ENCODE measurements at regions not wholly inside any gene's neighbourhood (a gene's known extent, or its start where the extent isn't known, plus 50 kb on each side); places are given as distances from the start of the nearest gene placed in this dataset.

DNA sequence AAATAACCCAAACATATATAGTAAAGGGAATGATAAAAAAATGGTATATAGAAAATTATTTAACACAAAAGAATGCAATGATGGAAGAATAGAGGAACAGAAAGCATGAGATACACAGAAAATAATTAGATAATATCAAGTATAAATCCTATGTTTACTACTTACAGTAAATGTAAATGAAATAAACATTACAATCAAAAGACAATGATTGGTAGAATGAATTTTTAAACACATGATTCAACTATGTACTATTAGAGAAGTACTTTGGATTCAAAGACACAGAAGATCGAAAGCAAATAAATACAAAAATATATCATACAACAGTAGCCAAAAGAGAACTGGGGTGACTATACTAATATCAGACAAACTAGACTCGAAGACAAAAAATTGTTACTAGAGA, 97.6 kb upstream of the PARD3B start:
- DNase-seq, result no peak

DNA sequence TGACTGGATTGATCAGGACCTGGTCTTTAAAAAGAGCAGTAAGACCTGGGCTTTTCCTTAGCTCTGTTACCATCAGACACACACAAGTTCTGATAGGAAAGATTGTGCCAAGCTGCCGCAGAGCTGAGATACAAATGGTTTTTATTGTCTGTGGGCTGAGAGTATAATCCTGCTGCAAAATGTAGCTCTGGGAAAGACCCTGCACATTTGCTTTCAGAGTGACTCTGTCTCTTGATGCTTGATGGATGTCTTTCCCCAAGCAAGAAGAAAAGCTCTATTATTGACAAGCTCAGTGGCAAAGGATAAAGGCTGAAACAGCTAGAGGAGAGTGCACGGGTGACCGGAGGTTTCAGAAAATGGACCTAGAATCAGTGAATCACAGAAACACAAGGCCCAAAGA, 95.3 kb upstream of the PARD3B start:
- DNase-seq, result no peak

DNA sequence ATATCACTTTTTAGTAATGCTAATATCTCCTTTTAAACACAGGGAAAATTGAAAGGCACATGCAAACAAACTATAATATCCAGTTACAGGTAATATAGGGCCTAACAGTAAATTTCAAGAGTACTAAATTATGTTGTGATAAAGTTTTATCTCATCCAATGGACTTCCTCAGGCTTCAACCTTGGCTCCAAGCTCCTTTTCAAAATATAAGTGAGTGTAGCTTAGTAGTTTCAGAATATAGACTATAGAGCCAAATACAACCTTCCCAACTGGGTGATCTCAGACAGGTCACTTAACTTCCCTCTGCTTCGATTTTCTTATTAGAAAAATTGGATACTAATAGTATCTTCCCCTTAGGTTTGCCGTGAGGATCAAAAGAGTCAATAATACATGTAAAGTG, 93.5 kb upstream of the PARD3B start:
- no peak for DNase-seq

DNA sequence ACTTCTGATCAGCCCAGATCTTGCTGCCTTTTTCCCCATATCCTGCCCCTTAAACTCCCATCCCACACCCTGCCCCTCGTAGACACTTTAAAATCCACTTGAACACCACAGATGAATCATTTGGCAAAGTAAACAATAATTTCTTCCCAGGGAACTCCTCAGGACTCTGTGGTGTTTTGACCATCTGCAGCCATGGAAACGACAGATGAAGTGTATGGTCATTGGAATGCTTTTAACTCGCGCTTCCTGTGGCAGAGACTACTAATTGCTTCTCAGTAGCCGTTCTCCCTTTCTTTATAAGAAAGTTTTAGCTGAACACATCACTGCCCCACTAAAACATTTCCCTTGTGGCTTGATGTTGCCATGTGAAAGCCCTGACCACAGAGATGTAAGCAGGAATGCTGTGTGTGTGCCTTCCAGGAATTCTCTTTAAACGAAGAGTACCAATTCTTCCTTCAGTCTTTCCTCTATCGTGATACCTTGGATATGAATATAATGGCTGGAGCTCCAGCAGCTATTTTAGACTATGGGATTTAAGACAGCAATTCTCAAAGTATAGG, 92.7 kb upstream of the PARD3B start:
- DNase-seq, result no peak

DNA sequence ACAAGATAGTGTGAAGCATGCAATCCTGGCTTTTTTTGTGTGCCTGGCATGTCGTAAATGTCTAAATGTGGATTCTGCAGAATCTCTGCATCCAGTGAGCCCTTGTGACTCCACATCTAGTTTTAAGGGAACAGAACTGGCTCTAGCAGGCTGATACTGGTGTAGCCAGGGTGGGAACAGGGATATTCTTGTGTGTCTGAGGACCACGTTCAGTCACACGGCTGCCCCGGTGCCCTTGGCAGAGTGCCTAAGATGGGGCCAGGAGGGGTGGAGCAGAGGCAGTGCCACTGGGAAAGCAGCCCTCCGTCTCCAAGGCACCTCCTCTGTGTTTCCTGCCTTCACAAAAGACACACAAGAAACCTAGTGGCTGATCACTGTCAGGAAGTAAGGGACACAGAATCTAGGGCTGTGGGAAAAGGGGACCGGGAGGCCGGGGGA, 91.5 kb upstream of the PARD3B start:
- DNase-seq, result no peak

DNA sequence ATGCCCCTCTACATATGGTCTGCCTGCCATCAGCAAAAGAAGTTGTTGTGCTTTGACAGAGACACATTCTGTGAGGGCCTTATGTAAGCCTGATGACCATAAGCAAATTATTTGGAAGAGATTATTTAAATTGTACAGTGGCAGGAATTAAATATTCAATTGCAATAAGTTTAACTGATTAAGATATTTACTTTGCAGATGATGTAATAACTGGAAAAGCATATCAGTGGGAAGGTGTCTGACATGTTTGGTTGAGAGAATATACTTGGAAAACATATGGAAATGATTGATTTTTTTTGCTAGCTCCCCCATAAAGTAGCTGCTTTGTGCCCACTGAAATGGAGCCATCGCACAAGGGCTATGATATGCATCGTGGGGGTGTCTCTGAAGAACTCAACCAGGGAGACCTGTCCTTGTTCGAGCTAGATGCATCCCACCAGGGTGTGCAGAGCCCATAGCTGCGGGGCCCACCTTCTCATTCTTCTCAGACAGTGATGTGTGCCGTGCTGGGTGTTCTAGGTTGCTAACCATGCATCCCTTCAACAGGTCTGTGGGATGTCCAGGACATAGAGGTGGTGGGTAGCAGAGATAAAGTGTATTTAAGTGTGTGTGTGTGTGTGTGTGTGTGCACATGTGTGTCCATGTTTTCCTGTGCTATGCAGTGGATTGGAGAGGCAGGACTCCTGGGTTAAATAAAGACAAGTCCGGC, 90.4 kb upstream of the PARD3B start:
- DNase-seq, result no peak

DNA sequence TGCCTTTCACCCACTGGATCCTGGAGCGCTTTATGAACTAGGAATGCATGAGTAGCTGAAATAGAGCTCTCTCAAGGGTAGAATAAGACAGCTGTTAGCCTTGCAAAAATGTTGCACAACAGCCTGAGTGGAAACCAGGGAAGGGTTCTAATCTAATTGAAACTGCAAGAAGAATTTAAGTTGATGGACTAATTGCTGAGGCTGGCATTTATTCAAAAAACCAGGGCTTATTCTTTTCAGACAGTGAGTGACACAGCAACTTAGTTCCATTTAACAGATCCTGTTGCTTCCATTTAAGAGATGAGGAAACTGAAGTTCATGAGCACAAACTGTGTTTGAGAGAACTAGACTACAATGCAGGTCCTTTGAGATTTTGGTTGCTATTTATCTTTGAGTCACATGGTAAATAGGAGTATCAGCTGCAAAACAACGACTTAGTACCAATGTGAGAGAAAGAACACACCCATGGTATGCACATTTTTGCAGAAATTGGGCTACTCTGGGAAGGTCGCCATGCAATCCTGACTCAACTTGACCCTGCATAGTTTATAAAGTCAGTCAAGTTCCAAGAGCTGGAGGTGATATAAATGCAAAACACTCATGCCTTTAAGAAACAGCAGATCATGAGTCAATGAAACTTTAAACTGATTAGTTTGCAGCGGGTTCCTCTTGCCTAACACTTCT, 76.4 kb upstream of the PARD3B start:
- no peak for DNase-seq

DNA sequence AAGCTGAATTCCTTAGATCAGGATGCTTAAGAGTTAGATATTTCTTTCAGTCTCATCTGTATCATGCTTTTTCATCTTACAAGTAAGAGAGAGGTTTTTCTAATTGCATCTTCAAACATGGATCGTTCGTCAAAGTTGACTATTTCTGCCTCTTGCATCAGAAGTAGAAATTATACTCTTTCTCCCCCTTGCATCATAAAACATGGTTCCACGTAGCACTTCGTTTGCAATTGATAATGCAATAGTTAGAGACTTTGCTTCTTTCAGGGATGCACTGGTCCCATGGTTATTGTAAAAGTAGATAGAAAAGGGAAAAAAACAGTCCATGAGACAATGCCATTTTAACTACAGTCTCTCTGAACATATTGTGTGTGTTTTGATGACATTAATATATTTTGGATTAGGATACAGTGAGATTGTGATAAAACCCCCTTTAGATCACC, 75.1 kb upstream of the PARD3B start:
- no peak for DNase-seq

DNA sequence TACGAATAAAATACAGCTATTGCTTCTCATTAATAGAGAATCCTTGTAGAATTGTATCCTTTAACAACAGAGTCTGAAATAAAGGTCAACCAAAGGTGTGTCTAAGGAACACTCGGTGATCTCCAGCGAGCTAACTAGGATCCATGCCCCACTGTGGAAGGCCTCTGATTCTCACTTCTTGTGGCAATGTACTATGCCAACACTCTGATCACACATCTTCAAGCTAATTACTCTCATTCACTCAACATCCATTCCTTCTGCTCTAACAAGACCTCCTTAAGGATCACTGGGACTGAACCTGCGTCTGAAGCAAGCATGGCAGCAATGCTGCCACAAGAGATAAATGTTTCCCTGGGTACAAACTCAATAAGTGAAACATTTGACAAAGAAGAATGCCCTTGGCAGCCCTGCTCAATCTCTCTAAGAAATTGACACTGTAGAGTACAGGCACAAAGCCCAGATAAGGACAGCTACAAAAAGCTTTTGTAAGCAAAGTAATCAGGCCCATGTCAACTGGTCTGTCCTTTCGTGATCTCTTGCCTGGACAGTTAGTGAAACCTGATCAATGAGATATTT, 74.6 kb upstream of the PARD3B start:
- no peak for DNase-seq

DNA sequence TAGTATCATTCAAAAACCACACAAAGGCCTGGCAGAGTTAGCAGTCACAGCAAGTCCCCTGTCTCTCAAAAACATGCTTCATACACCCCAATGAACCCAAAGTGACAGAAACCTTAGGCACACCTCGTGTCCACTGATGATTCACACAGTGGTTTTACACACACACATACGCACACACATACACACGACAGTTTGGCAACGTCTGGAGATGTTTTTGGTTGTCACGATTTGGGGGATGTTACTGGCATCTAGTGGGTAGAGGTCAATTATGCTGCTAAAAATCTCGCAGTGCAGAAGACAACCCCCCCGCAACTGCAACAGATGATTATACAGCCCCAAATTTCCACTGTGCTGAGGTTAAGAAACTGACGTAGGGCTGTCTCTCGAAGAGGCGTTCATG, 72.9 kb upstream of the PARD3B start:
- no peak for DNase-seq

DNA sequence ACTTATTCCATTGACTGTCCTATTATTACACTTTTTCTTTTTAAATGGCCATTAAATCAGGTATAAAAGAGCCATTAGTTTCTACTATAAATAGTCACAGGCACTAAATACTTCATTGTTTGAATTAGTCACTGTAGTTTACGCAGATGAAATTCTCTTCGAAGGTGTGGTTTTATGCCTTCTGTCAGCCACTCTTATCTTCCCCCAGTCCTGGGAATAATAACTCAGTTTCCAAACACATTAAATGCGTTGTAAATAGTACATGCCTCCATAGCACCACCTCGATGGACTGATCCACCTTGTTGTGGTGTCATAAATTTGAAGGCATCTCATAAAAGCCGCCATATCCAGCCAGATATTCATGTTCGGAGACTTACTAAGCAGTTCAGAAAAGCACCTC, 72.1 kb upstream of the PARD3B start:
- no peak for DNase-seq

DNA sequence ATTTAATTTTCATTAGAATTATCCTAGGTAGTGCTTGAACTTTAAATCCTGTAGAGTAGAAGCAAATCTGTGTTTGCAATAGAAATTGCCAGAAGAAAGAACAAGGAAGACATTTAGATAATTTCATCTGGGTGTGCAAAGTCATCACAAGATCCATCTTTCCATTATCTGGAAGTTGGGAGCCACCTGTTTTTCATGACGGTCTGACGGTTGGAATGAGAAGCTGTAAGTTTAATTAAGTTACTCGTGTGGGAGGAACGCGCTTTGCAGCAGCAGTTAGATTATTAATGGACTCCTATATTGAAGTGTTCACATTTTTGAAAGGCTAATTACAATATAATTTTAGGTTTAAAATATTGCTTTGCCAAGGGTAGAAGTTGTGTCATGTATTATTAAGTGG, 69.9 kb upstream of the PARD3B start:
- DNase-seq, result no peak

DNA sequence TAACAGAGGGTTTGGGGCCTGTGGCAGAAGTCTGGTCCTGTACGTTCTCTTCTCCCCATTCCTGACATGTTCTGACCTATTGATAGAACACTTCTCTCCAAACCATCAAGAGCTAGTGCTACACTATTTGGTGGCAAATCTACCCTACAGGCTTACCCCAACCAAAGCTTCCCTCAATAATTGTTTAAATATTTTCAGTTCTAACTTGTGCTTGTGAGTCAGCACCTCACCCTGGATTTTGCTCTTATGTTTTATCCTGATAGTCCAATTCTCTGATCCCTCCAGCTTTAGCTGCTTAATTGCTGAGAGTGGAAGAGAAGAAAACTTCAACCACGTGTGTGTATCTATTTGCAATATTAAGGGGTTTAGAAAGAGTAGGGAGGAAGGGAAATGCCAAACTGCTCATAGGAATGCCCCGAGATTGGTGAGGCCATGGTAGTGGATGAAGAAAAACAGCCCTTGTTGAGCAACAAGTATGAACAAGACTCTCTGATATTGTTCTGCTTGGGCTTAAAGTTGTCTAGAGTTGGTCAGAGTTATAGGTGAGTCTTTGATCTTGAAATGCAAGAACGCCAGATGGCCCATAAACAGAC, 67.8 kb upstream of the PARD3B start:
- no peak for DNase-seq

DNA sequence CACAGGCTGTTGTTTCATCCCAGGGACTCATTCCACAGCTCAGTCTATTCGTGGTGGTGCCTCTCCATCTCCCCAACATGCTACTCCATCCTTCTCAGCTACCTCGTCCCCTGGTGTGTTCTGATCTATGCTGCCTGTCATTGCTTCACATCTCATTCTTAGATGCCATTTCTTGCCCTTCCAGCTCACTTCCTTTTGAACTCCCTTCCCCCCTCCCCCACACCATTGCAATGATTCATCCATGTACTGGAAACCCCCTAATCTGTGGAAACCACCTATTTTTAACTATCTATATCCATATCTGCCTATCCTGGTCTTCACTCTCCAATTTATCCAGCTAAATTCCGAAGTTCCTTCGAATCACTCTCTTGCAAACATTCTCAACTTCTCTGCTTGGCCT, 65.7 kb upstream of the PARD3B start:
- no peak for DNase-seq

DNA sequence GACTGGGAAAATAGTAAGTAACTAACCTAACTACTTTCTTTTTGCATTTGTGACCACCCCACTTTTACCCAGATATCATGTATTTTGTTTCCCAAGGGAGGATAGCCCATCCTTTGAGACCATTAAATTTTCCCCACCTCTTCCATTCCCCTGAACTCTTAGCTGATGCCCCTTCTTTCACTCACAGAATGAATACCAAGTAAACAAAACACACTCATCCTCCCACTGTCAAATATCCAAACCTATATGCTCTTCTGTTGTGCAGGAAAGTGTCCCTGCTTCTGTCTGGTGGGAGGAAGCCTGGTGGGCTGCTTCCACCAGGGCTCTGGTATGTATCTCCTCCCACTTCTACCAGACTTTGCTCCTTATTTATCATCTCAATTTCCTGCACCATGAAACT, 64.6 kb upstream of the PARD3B start:
- no peak for DNase-seq

DNA sequence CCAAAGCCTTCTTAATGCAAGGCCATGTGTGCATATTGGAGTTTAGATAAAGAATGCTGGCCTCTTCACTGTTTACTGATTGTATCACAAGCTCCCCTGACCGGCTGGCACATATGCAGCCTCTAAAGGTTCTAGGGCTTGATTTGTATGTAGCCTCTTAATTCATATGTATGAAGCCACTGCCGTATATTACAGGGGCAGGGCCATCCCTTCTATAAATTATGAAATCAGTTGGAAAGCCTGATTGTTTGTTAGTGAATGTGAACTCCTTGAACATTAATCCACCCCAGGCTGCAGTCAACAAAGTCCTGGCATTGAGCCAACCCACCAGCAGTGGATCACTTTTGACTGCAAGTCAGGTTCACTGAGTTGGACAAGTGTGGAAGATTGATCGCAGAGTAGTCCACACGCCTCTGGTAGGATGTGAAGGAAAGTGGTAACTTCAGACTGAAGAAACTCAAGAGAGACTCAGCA, 61.6 kb upstream of the PARD3B start:
- no peak for DNase-seq

DNA sequence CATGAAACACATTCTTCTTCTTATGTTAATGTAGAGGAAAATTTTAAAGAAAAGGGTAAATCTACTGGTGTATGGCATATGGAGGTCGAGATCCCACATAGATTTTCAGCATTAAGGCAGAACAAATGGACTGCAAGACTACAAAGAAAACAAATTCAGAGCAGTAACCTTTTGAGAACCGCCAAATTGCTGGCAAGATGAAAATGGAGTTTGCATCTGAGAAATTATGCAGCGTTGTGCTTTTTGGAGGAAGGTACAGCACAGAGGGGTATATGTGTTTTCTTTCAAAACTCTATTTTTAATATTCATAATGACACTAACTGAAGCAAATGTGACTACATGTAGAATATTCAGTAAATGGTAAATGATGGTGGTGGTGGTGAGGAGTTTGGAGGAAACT, 59.0 kb upstream of the PARD3B start:
- DNase-seq, result no peak

DNA sequence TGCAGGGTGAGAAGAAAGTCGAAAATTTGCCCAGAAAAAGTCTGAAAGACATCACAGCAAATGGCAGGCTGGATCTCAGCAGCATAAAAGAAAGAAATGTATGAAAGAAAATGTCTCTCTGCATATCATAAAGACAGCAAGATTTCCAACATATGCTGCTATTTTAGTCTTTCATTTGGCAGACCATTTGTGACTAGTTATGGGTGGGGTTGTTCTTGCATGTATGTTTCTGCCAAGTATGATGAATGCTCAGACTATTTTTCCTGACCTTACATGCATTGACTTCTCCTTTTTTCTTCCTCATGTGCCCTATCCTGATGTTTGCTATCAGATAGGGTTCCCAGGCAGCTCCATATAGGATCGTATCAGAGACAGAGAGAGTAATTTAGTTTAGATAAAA, 58.5 kb upstream of the PARD3B start:
- no peak for DNase-seq

DNA sequence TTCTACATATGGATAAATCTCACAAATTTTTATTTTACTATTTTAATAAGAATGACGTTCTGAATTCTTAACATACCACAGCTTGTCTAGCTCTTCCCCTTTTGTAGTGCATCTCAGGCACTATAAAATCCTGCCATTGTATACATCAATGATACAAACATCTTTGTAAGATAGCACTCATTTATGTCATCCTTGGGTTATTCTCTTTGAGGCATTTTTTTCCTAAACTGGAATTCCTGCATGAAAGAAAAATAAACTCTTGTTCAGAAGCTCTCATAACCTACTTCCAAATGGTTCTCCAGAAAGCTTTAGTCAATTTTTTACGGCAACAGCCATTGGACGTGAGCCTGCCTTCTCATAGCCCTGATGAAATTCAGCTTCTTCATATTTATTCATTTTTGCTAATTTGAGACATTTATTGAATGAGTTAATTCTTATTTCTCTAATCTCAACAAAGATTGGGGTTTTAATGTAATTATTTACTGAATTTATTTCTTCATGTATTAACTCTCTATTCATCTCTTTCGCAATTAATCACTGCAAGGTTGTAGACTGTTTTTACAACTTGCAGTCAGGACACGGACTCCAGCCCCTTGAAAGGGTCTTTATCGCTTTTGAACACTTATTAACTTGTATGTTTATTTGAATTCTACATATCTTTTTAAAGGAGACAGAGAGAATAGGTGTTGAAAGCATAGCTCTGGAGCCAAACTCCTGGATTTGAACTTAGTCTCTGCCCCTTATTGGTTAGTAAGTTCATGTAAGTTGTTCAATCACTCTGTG, 57.6 kb upstream of the PARD3B start:
- DNase-seq, result no peak

DNA sequence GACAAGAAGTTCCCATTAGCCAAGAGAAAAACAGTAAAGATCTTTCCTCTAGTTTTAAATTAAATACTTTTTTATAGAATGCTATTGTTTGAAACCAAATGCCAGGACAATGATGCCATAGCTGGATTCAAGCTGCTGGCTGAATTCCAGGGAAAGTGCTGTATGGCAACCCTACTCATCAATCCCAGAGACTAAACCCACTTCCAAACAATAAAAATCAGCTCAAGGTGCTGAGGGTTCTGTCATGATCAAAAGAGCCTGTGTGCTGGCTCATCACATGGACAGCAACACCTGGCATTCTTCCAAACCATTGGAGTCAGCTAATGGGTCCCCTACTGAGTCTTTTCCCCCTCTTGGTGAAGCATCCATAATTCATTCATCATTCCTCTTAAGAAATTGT, 53.7 kb upstream of the PARD3B start:
- DNase-seq, result no peak

DNA sequence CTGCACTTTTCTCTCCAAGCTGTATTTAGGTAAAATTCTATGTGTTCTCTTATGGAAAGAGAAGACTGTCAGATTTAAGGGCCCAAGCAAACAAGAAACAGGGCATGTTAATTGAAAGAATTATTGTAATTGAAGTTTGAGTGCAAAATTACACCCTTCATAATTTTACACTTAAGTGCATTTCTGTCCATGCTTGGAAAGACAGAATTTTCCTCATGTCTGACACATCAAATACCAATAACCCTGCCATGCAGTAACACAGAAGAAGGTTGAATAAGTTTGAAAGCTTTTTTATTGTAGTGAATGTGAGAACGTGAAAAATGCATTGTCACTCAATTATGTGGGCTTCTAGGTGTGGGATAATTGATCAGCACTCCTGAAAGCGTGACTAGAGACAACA, 52.9 kb upstream of the PARD3B start:
- no peak for DNase-seq

DNA sequence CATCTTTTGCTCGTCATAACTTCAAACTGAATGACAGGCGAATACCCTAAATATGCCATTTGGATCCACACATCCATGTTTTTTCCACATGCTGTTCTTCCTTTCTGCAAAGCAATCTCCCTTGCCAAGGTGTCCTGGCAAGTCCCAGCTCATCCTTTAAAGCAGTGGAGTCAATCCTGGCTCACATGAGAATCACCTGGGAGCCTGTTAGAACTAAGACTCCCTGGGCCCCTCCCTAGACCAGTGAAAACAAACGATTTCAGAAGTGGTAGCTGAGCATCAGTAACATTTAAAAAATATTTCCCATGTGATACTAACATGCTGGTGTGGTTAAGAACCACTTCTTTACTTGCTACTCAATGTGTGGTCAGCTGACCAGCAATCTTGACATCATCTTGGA, 50.6 kb upstream of the PARD3B start:
- DNase-seq, result no peak

DNA sequence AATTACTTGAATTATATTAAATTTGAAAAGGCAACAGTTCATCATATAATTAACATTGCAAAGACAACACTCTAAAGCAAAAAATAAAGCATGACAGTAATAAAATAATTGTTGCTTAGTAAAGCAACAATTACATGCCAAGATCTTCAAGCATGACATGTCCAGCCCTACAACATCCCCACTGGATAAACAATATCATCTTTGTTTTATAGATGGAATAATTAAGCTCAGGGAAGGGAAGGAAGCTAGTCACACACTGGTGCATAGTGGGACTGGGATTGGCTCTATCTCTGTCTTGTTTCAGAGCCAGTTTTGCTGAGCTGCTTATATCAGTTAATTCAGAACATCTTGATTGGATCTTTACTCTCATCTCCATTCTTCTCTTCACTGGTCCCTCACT, 49.9 kb upstream of the PARD3B start:
- DNase-seq, result no peak
